Activated CD4-positive, alpha-beta memory T cell treated with anti-CD3 and anti-CD28 coated beads, Interleukin-2, amount 10 ng/mL, durations not matched to agents 7 days and 5 days (primary cell): ENCODE measurements at regions not wholly inside any gene's neighbourhood (a gene's known extent, or its start where the extent isn't known, plus 50 kb on each side); places are given as distances from the start of the nearest gene placed in this dataset.
A peak's percentile ranks its signal among the peaks of the same experiment; 100 is the strongest.
"Not testable (repeated sequence)": the region's sequence is repeated elsewhere in the genome, so short reads cannot be mapped to it uniquely, and the experiment has no call there.

Experiments used
- CTCF ChIA-PET: fragments of 350-600 bp; sonication (Branson Sonifier 250); formaldehyde crosslinking; loops from one replicate; lab custom pipeline; 2021; ENCODE audit warnings: antibody characterized with exemption, inconsistent platforms; lab: Charles Lee
- POLR2A ChIA-PET: fragments of 350-600 bp; sonication (Branson Sonifier 250); formaldehyde crosslinking; loops from one replicate; lab custom pipeline; 2021; ENCODE audit warnings: antibody characterized with exemption; lab: Charles Lee
- DNase-seq: peaks from one replicate; pipeline ENCODE4 v3.0.0-alpha.2; 2020
- H3K27ac Mint-ChIP-seq: one replicate; pipeline ENCODE4 v1.8.0; 2021; ENCODE audit warnings: mild to moderate bottlenecking, mixed read lengths
- H3K27me3 Mint-ChIP-seq: one replicate; pipeline ENCODE4 v1.8.0; 2021; ENCODE audit warnings: mixed read lengths
- H3K36me3 Mint-ChIP-seq: one replicate; pipeline ENCODE4 v1.8.0; 2021; ENCODE audit warnings: low read depth, mixed read lengths
- H3K4me1 Mint-ChIP-seq: one replicate; pipeline ENCODE4 v1.8.0; 2021; ENCODE audit warnings: mixed read lengths
- H3K4me3 Mint-ChIP-seq: one replicate; pipeline ENCODE4 v1.8.0; 2021; ENCODE audit warnings: mild to moderate bottlenecking, mixed read lengths
- H3K9me3 Mint-ChIP-seq: one replicate; pipeline ENCODE4 v1.8.0; 2021; ENCODE audit warnings: mixed read lengths

DNA sequence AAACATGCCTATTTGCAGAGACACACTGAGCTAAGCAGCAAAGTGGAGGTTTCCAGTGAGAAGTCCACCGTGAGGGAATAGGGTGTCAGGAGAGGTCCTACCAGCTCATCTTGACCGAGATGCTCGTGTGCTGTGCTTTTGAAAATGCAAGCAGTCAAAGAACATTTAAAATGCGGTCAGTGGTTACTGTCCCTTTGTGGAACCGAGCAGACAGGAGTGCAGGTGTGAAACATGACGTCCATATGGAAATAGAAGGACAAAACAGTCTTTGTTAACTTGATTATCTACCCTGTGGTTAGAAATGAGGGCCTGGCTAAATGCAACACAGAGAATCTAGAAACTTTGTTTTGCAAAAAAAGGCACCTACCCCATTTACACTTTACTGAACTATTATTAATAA, 473.3 kb downstream of the SPATA31A6 start:
- POLR2A ChIA-PET, H3K4me3 Mint-ChIP-seq, DNase-seq, CTCF ChIA-PET, H3K27ac Mint-ChIP-seq, H3K36me3 Mint-ChIP-seq, H3K9me3 Mint-ChIP-seq, H3K27me3 Mint-ChIP-seq, H3K4me1 Mint-ChIP-seq: not testable (repeated sequence)

DNA sequence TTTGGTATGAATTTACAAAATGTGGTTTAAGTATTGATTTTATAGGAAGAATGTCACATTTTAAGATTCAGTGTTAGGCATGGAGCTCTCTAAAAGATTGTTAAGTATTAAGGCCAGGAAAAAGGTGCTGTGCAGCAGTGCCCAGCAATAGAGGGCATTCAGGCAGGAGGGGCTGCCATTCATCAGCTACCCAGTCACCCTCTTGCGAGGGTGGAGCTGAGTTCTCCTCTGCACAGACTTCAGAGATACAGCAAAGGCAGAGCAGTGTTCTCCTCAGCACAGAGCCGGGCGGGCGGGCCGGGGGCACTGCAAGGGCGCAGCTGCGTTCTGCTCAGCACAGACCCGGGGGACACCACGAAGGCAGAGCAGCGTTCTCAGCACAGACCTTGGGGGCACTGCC, 474.0 kb downstream of the SPATA31A6 start:
- H3K4me3 Mint-ChIP-seq, H3K9me3 Mint-ChIP-seq, H3K27ac Mint-ChIP-seq, H3K27me3 Mint-ChIP-seq, DNase-seq, CTCF ChIA-PET, H3K36me3 Mint-ChIP-seq, POLR2A ChIA-PET, H3K4me1 Mint-ChIP-seq: not testable (repeated sequence)

DNA sequence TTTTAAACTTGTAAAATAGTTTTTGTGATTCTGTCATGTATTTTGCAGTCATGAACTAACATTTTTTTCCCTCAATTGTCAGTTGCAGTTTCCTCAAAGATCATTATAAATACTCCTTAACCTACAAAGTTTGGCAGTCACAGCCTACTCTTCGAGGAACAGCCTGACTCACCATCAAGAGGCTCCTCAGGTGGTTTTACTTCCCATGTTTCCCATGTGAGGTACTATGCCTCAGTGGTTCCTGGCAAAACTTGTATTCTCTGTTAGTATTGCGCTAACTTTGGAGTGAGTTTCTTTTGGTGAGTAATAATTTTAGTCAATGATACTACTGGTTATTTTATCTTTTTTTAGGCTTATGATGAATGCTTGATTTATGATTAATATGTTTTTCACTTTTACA, 513.7 kb downstream of the SPATA31A6 start:
- H3K27me3 Mint-ChIP-seq, H3K4me3 Mint-ChIP-seq, H3K27ac Mint-ChIP-seq, H3K36me3 Mint-ChIP-seq, H3K4me1 Mint-ChIP-seq, POLR2A ChIA-PET, CTCF ChIA-PET, DNase-seq, H3K9me3 Mint-ChIP-seq: not testable (repeated sequence)

DNA sequence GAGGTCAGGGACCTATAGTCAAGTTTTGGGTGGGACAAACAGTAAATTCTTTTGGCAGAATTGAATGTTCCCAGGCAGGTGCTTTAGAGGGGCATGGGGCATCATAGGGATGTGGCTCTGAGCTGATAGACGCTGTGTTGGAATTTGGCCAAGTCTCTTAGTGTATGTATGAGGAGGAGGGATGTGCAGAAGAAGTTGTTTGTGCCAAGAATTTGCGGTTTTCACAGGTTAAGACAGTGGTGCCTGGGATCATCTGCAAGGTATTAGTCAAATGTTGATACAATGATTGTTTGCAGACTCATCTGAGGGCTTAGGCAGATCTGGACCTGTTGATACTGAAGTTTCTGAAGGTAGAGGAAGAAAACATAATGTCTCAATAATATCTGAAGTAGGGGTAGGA, 519.4 kb downstream of the SPATA31A6 start:
- H3K4me1 Mint-ChIP-seq, DNase-seq, H3K4me3 Mint-ChIP-seq, POLR2A ChIA-PET, H3K27me3 Mint-ChIP-seq, CTCF ChIA-PET, H3K9me3 Mint-ChIP-seq, H3K36me3 Mint-ChIP-seq, H3K27ac Mint-ChIP-seq: not testable (repeated sequence)

DNA sequence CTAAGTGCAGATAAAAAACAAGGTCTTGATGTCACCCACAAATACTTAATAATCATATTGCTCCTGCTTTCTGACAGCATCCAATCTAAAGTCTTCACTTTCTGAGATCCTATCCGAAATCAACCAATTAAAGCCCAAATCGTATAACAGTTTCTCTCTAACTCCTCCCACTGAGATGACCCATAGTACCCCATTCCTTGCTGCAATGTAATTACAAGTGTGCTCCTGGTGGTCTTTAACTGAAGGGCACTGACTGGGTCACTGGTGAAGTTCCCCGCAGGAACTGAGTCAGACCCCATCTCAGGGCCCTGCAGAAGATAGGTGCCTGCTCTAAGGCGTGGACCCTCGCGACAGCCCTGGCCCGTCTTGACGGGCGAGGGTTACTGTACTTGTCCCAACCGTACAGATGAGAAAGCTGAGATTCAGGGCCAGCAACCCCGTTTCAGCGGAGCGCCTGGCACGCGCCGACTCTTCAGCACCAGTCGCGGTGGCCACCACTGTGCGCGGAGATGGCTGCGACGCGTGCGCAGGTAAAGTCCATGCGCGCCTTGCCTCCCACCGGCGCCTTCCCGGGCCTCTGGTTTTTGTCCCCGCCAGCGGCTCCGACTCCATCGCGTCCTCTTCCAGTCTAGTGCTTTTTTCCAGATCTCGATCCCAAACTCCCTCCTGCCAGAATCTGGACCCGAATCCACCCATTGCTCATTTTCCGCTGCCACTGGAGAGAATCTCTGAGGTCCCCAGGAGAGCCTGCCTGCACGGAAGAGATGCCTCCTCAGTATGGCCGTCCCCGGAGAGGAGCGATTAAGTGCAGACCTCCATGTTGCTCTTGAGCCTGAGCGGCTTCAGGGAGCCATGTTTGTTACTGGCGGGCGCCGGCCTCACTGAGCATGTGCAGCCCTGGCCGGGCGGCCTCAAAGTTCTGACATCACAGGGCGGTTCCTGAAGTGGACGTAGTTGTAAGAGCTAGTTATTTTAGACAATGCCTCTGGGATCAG, 541.7 kb downstream of the SPATA31A6 start:
- DNase-seq = peak; percentile 23
- H3K27ac Mint-ChIP-seq, H3K27me3 Mint-ChIP-seq, POLR2A ChIA-PET, CTCF ChIA-PET, H3K4me1 Mint-ChIP-seq, H3K36me3 Mint-ChIP-seq, H3K4me3 Mint-ChIP-seq, H3K9me3 Mint-ChIP-seq: not testable (repeated sequence)

DNA sequence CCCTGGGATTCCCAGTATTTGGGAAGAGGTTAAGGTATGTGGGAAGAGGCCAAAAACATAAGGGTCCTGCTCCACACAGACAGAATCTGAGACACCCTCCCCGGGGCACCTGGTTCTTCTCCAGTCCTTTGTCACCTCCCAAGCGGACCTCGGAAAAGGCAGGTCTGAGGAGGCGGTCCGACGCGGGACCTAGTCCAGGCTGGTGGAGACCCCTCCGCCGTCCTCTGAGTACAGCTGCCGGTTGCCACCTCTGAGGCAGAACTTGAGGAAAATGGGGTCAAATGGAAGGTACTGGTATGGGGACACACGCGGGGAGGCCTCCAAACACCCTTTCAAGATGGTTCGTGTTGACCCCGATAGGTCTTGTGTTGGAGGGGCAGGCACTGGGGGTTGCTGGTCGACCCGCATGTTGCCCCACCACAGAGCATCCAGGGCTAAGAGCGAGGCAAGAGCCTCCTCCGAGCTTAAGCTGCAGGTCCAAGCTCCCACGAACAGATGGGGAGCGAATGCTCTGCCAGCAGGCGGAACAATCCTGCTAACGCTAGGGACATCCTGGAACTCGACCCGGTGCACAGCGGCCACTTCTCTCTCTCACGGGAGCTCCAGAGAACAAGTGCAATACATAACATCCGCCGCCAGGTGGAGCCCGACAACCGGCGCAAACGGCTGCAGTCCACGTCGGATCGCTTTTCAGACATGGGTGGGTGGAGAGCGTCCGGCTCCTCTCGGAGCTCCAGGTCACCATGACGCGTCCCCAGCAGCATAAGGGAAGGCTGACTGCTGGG, 559.8 kb downstream of the SPATA31A6 start:
- CTCF ChIA-PET = interaction anchor here (0.9 kb wide), 1 partner anchor 516 kb away, joined by 3 read pairs; no protein-coding TSS in a partner anchor
- POLR2A ChIA-PET = not testable (repeated sequence)

DNA sequence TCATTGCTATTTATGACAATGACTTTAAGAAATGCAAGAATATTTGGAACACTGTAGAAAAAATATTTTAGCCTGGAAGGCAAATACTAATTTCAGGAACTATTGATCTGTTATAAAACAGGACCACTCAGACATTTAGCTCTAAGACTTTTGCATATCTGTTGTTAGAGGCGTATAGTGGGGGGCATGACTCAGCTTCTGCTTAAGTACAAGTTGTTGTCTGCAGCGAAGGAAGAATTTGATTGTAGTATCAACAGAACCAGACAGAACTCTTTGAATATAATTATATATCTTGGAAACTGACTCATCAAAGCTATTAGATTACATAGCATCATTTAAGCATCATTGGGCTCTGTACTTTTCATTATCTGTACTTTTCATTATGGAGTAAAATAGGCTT, 573.8 kb downstream of the SPATA31A6 start:
- H3K4me1 Mint-ChIP-seq, POLR2A ChIA-PET: not testable (repeated sequence)

More for the DNA sequence above, 559.8 kb downstream of the SPATA31A6 start:
- H3K27ac Mint-ChIP-seq, H3K27me3 Mint-ChIP-seq, H3K36me3 Mint-ChIP-seq, H3K4me3 Mint-ChIP-seq, H3K9me3 Mint-ChIP-seq, H3K4me1 Mint-ChIP-seq: not testable (repeated sequence)
- peak; percentile 65 for DNase-seq

DNA sequence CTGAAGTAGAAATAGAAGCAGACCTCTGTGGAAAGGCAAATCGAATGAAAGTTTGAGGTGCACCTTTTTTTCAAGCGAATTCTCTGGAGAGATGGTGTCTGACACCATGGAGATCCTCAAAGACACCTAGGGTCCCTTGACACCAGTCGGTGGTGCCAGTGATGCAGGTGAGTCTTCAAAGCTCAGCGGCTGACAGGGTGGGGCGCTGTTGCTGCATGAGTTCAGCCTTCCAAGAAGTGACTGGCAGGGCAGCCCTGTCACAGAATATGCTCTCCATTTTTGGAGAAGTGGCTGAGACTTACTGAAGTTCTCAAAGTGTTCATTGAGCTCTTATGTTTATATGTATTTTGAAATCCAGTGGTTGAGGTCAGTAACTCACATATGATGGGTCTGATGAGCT, 575.9 kb downstream of the SPATA31A6 start:
- CTCF ChIA-PET, DNase-seq: not testable (repeated sequence)

More for the DNA sequence above, 573.8 kb downstream of the SPATA31A6 start:
- CTCF ChIA-PET, H3K27me3 Mint-ChIP-seq, DNase-seq, H3K36me3 Mint-ChIP-seq, H3K27ac Mint-ChIP-seq, H3K4me3 Mint-ChIP-seq, H3K9me3 Mint-ChIP-seq: not testable (repeated sequence)

DNA sequence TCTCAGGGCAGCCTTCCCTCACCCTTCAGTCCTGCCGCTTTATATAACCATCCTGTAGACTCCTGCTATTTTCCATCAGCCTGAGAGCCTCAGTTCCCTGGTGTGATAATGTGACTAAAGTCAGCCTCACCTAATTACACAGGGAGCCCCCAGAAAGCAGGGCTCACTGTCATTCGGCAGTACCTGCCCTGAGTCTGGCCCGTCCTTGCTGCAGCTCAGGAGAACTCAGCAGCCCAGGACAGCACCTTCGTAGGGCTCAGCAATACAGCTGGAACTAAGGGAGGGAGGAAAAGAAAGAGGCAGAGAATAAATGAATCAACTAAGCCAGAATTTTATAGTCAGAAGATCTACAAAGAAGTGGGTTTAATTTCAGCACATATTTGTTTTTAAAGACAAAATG, 598.7 kb downstream of the SPATA31A6 start:
- H3K27me3 Mint-ChIP-seq, H3K27ac Mint-ChIP-seq, H3K4me3 Mint-ChIP-seq, DNase-seq, CTCF ChIA-PET, POLR2A ChIA-PET, H3K36me3 Mint-ChIP-seq, H3K9me3 Mint-ChIP-seq, H3K4me1 Mint-ChIP-seq: not testable (repeated sequence)

More for the DNA sequence above, 575.9 kb downstream of the SPATA31A6 start:
- H3K36me3 Mint-ChIP-seq, H3K9me3 Mint-ChIP-seq, H3K4me3 Mint-ChIP-seq, H3K4me1 Mint-ChIP-seq, H3K27ac Mint-ChIP-seq, H3K27me3 Mint-ChIP-seq, POLR2A ChIA-PET: not testable (repeated sequence)

DNA sequence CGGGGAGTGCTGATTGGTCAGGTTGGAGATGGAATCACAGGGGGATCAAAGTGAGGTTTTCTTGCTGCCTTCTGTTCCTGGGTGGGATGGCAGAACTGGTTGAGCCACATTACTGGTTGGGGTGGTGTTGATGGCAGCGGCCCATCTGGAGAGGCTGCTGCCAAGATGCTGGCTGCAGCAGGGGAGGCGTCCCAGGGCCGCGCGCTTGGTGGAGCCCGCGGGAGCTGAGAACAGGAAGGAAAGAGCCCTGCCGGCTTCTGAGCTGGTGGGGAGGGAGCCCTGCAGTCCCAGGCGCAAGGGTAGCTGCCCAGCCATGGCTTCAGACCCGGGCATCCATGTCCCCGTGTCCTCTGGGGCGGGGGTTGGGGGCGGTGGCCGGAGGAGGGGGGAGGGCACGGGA, 609.3 kb downstream of the SPATA31A6 start:
- DNase-seq, H3K27ac Mint-ChIP-seq, CTCF ChIA-PET, H3K4me3 Mint-ChIP-seq, H3K36me3 Mint-ChIP-seq, H3K27me3 Mint-ChIP-seq, H3K9me3 Mint-ChIP-seq, H3K4me1 Mint-ChIP-seq, POLR2A ChIA-PET: not testable (repeated sequence)

DNA sequence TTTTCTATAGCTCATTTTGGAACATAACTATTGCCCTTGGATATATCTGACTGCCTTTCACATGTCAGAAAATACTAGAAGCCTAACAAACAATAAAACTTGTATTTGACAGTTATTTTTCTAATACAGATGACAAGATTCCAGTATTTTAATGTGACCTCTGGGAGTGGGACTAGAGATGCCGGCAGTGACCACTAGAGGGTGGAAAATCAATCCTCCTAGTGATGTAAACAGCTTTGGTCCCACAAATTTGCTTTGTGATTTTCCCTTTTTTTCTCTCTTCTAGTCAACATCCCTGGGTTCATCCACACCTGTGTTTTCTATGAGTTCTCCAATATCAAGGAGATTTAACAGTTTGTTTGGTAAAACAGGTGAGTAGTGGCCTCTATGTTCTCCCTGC, 615.1 kb downstream of the SPATA31A6 start:
- H3K9me3 Mint-ChIP-seq, H3K36me3 Mint-ChIP-seq, CTCF ChIA-PET, H3K27ac Mint-ChIP-seq, DNase-seq, POLR2A ChIA-PET, H3K4me1 Mint-ChIP-seq, H3K27me3 Mint-ChIP-seq, H3K4me3 Mint-ChIP-seq: not testable (repeated sequence)

DNA sequence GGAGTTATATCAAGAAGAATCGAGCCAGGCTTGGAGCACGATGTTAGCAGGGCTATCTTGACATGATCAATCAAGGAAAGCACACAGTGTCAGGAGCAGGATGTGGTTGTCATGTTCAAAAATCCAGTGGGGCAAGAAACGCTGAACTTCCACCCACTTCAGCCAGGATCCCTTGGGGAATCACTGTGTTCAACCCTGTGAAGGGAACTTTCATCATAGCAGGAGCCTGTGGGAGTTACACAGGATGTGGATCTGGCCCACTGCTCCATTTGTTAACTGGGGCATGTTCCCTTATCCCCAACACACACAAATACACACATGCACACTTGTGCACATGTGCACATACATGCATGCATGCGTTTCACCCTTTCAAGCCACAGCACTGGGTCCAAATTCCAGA, 619.3 kb downstream of the SPATA31A6 start:
- CTCF ChIA-PET, H3K27ac Mint-ChIP-seq, POLR2A ChIA-PET, H3K4me1 Mint-ChIP-seq, H3K4me3 Mint-ChIP-seq, H3K9me3 Mint-ChIP-seq, H3K27me3 Mint-ChIP-seq, H3K36me3 Mint-ChIP-seq, DNase-seq: not testable (repeated sequence)

DNA sequence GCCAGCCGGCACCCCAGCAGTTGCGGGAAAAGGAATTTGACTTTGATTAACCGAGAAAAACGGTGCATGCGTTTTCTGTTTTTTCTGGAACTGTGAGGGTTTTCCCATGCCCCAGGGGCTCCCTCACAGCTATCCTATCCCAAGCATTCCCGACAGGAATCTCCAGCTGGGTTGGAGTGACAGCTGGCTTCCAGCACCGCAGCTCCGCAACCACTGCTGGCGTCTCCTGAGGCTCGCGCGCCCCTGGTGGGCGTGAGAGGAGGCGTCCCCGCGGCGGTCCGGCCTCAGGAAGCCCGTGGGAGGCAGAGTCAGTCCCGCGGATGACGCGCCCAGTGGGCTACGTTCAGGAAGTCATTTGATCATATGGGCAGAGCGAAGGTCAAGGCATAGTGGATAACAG, 623.2 kb downstream of the SPATA31A6 start:
- DNase-seq = not testable (repeated sequence)

More for the DNA sequence above, 623.2 kb downstream of the SPATA31A6 start:
- H3K27me3 Mint-ChIP-seq, H3K9me3 Mint-ChIP-seq, H3K36me3 Mint-ChIP-seq, H3K4me1 Mint-ChIP-seq, H3K27ac Mint-ChIP-seq, H3K4me3 Mint-ChIP-seq, CTCF ChIA-PET, POLR2A ChIA-PET: not testable (repeated sequence)
